K562 (cell line): ENCODE measurements at regions not wholly inside any gene's neighbourhood (a gene's known extent, or its start where the extent isn't known, plus 50 kb on each side); places are given as distances from the start of the nearest gene placed in this dataset.

Source experiments
- ATAC-seq: fragments of 200-7000 bp; cut with Tn5 transposase; 3 replicates; pipeline ENCODE4 v1.9.1; 2020; ENCODE audit warnings: moderate library complexity
- BruUV-seq: library from RNA; stranded (reverse); fragments of 400-500 nt; replicated peaks from 2 replicates; lab custom pipeline; 2021; lab: Mats Ljungman, UMichigan
- CTCF ChIA-PET: fragments of 300-600 bp; formaldehyde crosslinking; extraction: SDS; loops from one replicate; lab custom pipeline; 2021; ENCODE audit warnings: low intra/inter-chr PET ratio; lab: Yijun Ruan, JAX
- POLR2A ChIA-PET: fragments of 300-600, 350-650 bp; sonication (Branson Sonifier 250); formaldehyde crosslinking; extraction: SDS; loops from one replicate; lab custom pipeline; 2021; ENCODE audit warnings: antibody characterized with exemption, inconsistent platforms; lab: Yijun Ruan, JAX
- DNase-seq, 4 experiments: peaks; one replicate each; pipeline versions ENCODE4 v3.0.0 to v3.0.0-alpha.2; 2011 to 2018; ENCODE audit warnings: low spot score in 3 of 4, mixed read lengths in 3 of 4; ENCODE audit errors: extremely low read depth in 1 of 4
- FAIRE-seq: peaks from 2 replicates; lab custom pipeline; 2011; peaks lifted over from hg19 to GRCh38; lab: Jason Lieb, UNC
- H2AFZ ChIP-seq: 2 replicates; pipeline ENCODE4 v1.6.0; 2011; ENCODE audit warnings: low read depth, low read length, control low read depth, inconsistent platforms
- H3K27ac ChIP-seq: fragments of 200-600 bp; 3 replicates; pipeline ENCODE4 v1.8.0; 2011; ENCODE audit warnings: low read depth, mild to moderate bottlenecking, control low read depth, inconsistent platforms, low read length, moderate library complexity, mixed read lengths; ENCODE audit errors: extremely low read depth
- H3K27me3 ChIP-seq, 2 experiments: fragments of 300-600 bp in 1 of 2; 2 replicates in 1 of 2; 3 replicates in 1 of 2; pipeline versions ENCODE4 v1.6.0 to v1.8.0; 2011; ENCODE audit warnings: inconsistent platforms in 2 of 2, low read length in 2 of 2, mild to moderate bottlenecking in 1 of 2, mixed read lengths in 1 of 2, moderate library complexity in 1 of 2; ENCODE audit not compliant: control insufficient read depth in 2 of 2, insufficient read depth in 2 of 2
- H3K36me3 ChIP-seq: fragments of 300-600 bp; 3 replicates; pipeline ENCODE4 v1.8.0; 2011; ENCODE audit warnings: mild to moderate bottlenecking, low read length, inconsistent platforms; ENCODE audit not compliant: control insufficient read depth, insufficient read depth
- H3K4me1 ChIP-seq, 2 experiments: fragments of 200-600 bp in 1 of 2; replicated peaks in 1 of 2; 2 replicates in 1 of 2; 3 replicates in 1 of 2; pipeline versions ENCODE4 v1.5.1 to v1.8.0; 2011; ENCODE audit warnings: inconsistent platforms in 2 of 2, low read length in 2 of 2, mild to moderate bottlenecking in 1 of 2, mixed read lengths in 1 of 2, moderate library complexity in 1 of 2; ENCODE audit not compliant: control insufficient read depth in 2 of 2, insufficient read depth in 2 of 2
- H3K4me2 ChIP-seq: 2 replicates; pipeline ENCODE4 v1.6.1; 2011; ENCODE audit warnings: low read length, control low read depth, inconsistent platforms, mixed read lengths; ENCODE audit not compliant: insufficient read depth
- H3K4me3 ChIP-seq: fragments of 200-600 bp; sonication (generic), shearing (Covaris generic); 2 replicates; pipeline ENCODE4 v1.5.1; 2016; ENCODE audit warnings: control low read depth, inconsistent platforms
- H3K79me2 ChIP-seq: fragments of 200-600 bp; 3 replicates; pipeline ENCODE4 v1.8.0; 2011; ENCODE audit warnings: low read length, inconsistent platforms; ENCODE audit not compliant: control insufficient read depth, insufficient read depth
- H3K9ac ChIP-seq, 2 experiments: 2 replicates each; pipeline versions ENCODE4 v1.6.0 to v1.6.1; 2011; ENCODE audit warnings: low read depth in 2 of 2, low read length in 2 of 2, control low read depth in 1 of 2, inconsistent platforms in 1 of 2, mild to moderate bottlenecking in 1 of 2, mixed read lengths in 1 of 2; ENCODE audit not compliant: insufficient read depth in 1 of 2
- H3K9me1 ChIP-seq: one replicate; pipeline ENCODE4 v1.6.0; 2011; ENCODE audit warnings: inconsistent platforms, mild to moderate bottlenecking, low read length, moderate library complexity; ENCODE audit not compliant: control insufficient read depth, insufficient read depth
- H3K9me3 ChIP-seq: replicated peaks from 2 replicates; pipeline ENCODE4 v1.5.1; 2011; ENCODE audit warnings: low read depth, low read length, inconsistent platforms; ENCODE audit not compliant: control insufficient read depth, insufficient read depth
- H4K20me1 ChIP-seq: replicated peaks from 2 replicates; pipeline ENCODE4 v1.6.1; 2011; ENCODE audit warnings: low read length, inconsistent platforms, mixed read lengths; ENCODE audit not compliant: control insufficient read depth, insufficient read depth
- CBFB ChIP-seq: sonication (generic); formaldehyde crosslinking; IDR thresholded peaks from 2 replicates; pipeline ENCODE4 v1.4.0; 2020; ENCODE audit warnings: mild to moderate bottlenecking, missing genetic modification reagents
- CHD1 ChIP-seq: fragments of 200-600 bp; sonication (generic); IDR thresholded peaks from one replicate; pipeline ENCODE4 v1.6.1; 2012; ENCODE audit warnings: mild to moderate bottlenecking, moderate library complexity, low read length, inconsistent platforms
- ILF3 ChIP-seq: fragments of 450-650 bp; IDR thresholded peaks from 2 replicates; pipeline ENCODE4 v1.6.1; 2018; ENCODE audit warnings: antibody characterized with exemption, mild to moderate bottlenecking, moderate library complexity, borderline replicate concordance
- KDM5B ChIP-seq: fragments of 200-600 bp; sonication (generic); IDR thresholded peaks from 2 replicates; pipeline ENCODE4 v1.6.1; 2012; ENCODE audit warnings: low read depth, mild to moderate bottlenecking, moderate library complexity, low read length, control low read depth, inconsistent platforms; ENCODE audit not compliant: insufficient replicate concordance
- MEF2A ChIP-seq: IDR thresholded peaks from 2 replicates; pipeline ENCODE4 v1.6.1; 2011; ENCODE audit warnings: low read depth, mild to moderate bottlenecking, low read length, moderate library complexity; ENCODE audit not compliant: control insufficient read depth
- RBM22 ChIP-seq: fragments of 200-400 bp; formaldehyde crosslinking; IDR thresholded peaks from 2 replicates; pipeline ENCODE4 v1.6.1; 2018; ENCODE audit warnings: low read length, low read depth; ENCODE audit not compliant: poor library complexity, severe bottlenecking
- RHOXF2B ChIP-seq: fragments of 250-450 bp; sonication (Bioruptor Pico); conservative IDR thresholded peaks from 2 replicates; pipeline ENCODE4 v1.5.1; 2021
- THRAP3 ChIP-seq: fragments of 450-650 bp; IDR thresholded peaks from 2 replicates; pipeline ENCODE4 v1.6.1; 2016; ENCODE audit warnings: mild to moderate bottlenecking, inconsistent platforms, borderline replicate concordance
- ZKSCAN3 ChIP-seq: fragments of 250-450 bp; sonication (Bioruptor Pico); IDR thresholded peaks from 2 replicates; pipeline ENCODE4 v1.4.0; 2020
- ZNF197 ChIP-seq: fragments of 200-800 bp; sonication (Bioruptor generic); IDR thresholded peaks from 2 replicates; pipeline ENCODE4 v1.6.1; 2016; ENCODE audit warnings: low read depth, missing genetic modification characterization, missing compliant biosample characterization
- ZNF395 ChIP-seq: fragments of 200-800 bp; sonication (Bioruptor generic); IDR thresholded peaks from 2 replicates; pipeline ENCODE4 v1.6.1; 2017; ENCODE audit warnings: missing genetic modification characterization, missing compliant biosample characterization
- WGBS: fragments of 100-300 bp; shearing (Covaris generic); methylation state at CpG from one replicate; pipeline ENCODE4 v1.1.6; 2016; ENCODE audit warnings: low coverage, mixed read lengths; ENCODE audit not compliant: insufficient coverage; ENCODE audit errors: missing lambda C conversion rate; 5-methylcytosine and 5-hydroxymethylcytosine counted together
- in situ Hi-C: fragments of 300-500 bp; cut with MboI; formaldehyde crosslinking; loops from 4 replicates; pipeline ENCODE4 v1.15.0; 2018; ENCODE audit warnings: inconsistent platforms, mixed read lengths
- intact Hi-C: fragments of 100-400 bp; cut with micrococcal nuclease; formaldehyde crosslinking; loops from 2 replicates; pipeline ENCODE4 v1.14.2; 2022
- TF ChIP-seq, protein P1 (sequence below): fragments of 250-450 bp; sonication (Bioruptor Pico); IDR thresholded peaks from 2 replicates; pipeline ENCODE4 v1.6.1; 2021; ENCODE audit warnings: mild to moderate bottlenecking
- TF ChIP-seq, protein P2 (sequence below): fragments of 450-650 bp; conservative IDR thresholded peaks from 2 replicates; pipeline ENCODE4 v1.6.1; 2016; ENCODE audit warnings: missing genetic modification characterization, low read depth, mild to moderate bottlenecking, control low read depth, missing compliant biosample characterization

DNA sequence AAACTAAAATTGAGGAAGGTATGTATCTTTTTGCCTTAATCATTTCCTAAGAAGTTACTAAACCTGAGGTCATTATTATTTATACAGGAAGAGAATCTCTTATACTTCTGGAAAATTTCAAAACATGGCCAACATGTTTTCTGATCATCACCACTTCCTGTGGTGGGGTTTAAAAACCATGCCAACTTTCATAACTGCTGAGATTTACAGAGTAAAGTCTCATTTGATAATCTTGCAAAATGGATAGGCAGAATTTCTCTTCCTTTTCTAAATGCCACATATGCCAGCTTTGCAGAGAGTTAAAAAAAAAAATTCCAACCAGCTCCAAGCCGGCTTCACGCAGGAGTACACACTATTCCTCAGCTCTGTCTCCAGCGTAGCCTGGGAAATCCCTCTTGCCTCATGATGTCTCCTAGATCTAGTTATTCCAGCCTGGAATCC is 124.3 kb upstream of the SPRED1 start:
- intact Hi-C loops (no loop called here), in situ Hi-C loops (no loop called here)
- Histone ChIP-seq H3K27ac (no peak overlapping the region), H3K4me1 (no peaks in the 10 kb centered on the region), H2AFZ (no peak overlapping the region), H3K9ac (no peak overlapping the region), H3K9me3 (no peaks in the 10 kb centered on the region), H3K4me2 (no peak overlapping the region), H3K9me1 (no peaks in the 10 kb centered on the region), H3K79me2 (no peaks in the 10 kb centered on the region), H3K27me3 (no peaks in the 10 kb centered on the region; a peak in 1 of 5 replicates), H3K36me3 (no peaks in the 10 kb centered on the region), H4K20me1 (no peaks in the 10 kb centered on the region), H3K4me3 (no peak overlapping the region)
- 0% methylated on average over 3 of the region's 3 CpGs for WGBS
- no peak for ATAC-seq
- CTCF ChIA-PET, result no interaction called here
- TF ChIP-seq, protein P1, sequence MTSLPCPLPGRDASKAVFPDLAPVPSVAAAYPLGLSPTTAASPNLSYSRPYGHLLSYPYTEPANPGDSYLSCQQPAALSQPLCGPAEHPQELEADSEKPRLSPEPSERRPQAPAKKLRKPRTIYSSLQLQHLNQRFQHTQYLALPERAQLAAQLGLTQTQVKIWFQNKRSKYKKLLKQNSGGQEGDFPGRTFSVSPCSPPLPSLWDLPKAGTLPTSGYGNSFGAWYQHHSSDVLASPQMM (CRISPR knock-in tag), result no peak
- no peak for DNase-seq
- POLR2A ChIA-PET, result no interaction called here
- no TSS peak for BruUV-seq
- FAIRE-seq, result no peak

- Histone ChIP-seq H3K4me2 (no peak overlapping the region), H3K36me3 (no peaks in the 10 kb centered on the region), H3K27ac (no peak overlapping the region), H3K4me3 (no peak overlapping the region), H3K27me3 (no peaks in the 10 kb centered on the region; a peak in 1 of 5 replicates), H3K9me3 (no peaks in the 10 kb centered on the region), H3K9ac (no peak overlapping the region), H3K79me2 (no peaks in the 10 kb centered on the region), H3K4me1 (no peaks in the 10 kb centered on the region), H4K20me1 (no peaks in the 10 kb centered on the region), H2AFZ (no peak overlapping the region), H3K9me1 (no peaks in the 10 kb centered on the region)
- FAIRE-seq (no peak), ATAC-seq (no peak), DNase-seq (no peak)
- ChIA-PET POLR2A (interaction anchor here (0.9 kb wide), 1 partner anchor 13 kb away, joined by 5 read pairs; no protein-coding TSS in a partner anchor), CTCF (no interaction called here)
- in situ Hi-C loops, result no loop called here
- no TSS peak for BruUV-seq
- intact Hi-C loops, result no loop called here
- 0% methylated on average over 2 of the region's 2 CpGs for WGBS
- no peak for TF ChIP-seq MEF2A
- no peak for TF ChIP-seq ZNF197
- TF ChIP-seq ILF3, result no peak
- no peak for TF ChIP-seq ZNF395 (CRISPR knock-in tag)
- no peak for TF ChIP-seq RHOXF2B (CRISPR knock-in tag)
- TF ChIP-seq, protein P2, sequence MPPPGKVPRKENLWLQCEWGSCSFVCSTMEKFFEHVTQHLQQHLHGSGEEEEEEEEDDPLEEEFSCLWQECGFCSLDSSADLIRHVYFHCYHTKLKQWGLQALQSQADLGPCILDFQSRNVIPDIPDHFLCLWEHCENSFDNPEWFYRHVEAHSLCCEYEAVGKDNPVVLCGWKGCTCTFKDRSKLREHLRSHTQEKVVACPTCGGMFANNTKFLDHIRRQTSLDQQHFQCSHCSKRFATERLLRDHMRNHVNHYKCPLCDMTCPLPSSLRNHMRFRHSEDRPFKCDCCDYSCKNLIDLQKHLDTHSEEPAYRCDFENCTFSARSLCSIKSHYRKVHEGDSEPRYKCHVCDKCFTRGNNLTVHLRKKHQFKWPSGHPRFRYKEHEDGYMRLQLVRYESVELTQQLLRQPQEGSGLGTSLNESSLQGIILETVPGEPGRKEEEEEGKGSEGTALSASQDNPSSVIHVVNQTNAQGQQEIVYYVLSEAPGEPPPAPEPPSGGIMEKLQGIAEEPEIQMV (tag), result no peak
- TF ChIP-seq CHD1, result no peak
- no peak for TF ChIP-seq ZKSCAN3 (CRISPR knock-in tag)
- no peak for TF ChIP-seq KDM5B
- TF ChIP-seq CBFB (CRISPR knock-in tag), result no peak
- no peak for TF ChIP-seq RBM22
- no peak for TF ChIP-seq THRAP3
These were observed 123.7 kb upstream of the SPRED1 start for GRCh38 chr15:38128921-38129320.
